GM23248 (cell line): ENCODE measurements at regions not wholly inside any gene's neighbourhood (a gene's known extent, or its start where the extent isn't known, plus 50 kb on each side); places are given as distances from the start of the nearest gene placed in this dataset.

ENCODE experiments used
- EZH2 ChIP-seq: fragments of 200-600 bp; sonication (generic); IDR thresholded peaks from 2 replicates; pipeline ENCODE4 v1.6.1; 2018; ENCODE audit warnings: antibody characterized with exemption, mild to moderate bottlenecking; ENCODE audit not compliant: insufficient read depth, poor library complexity, severe bottlenecking
- EZH2phosphoT487 ChIP-seq: fragments of 200-600 bp; sonication (generic); IDR thresholded peaks from 2 replicates; pipeline ENCODE4 v1.6.1; 2018; ENCODE audit warnings: antibody characterized with exemption, moderate library complexity, mild to moderate bottlenecking, low read depth; ENCODE audit not compliant: insufficient read depth

DNA sequence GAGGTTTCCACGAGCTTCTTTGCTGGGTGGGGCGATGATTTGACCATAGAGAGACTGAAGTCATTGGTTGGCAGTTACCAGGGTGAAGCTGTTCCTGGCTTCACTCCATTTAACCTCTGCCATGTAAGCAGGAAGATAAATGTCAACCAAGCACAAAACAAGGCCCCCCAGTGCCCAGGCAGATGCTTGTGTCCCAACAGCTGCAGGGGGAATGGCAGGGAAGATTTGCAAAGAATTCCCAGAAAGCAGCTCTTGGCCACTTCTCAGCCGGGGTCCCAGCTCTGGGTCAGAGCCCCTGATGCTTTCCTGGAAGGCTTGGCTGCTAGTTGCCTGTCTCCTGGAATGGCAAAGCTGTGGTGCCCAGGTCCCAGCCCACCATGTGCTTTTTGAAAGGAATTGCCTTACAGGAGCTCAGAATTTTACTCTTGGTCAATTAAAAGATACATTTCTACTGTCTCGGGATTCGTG, 383.4 kb downstream of the ENC1 start:
- no peak for TF ChIP-seq EZH2
- TF ChIP-seq EZH2phosphoT487, result no peak
